ENCODE measurements at regions not wholly inside any gene's neighbourhood (a gene's known extent, or its start where the extent isn't known, plus 50 kb on each side); places are given as distances from the start of the nearest gene placed in this dataset.
"Not testable (repeated sequence)": the region's sequence is repeated elsewhere in the genome, so short reads cannot be mapped to it uniquely, and the experiment has no call there.

- no peak for DNase-seq
Measured at GRCh38 chr10:64658528-64658927, 1137.3 kb downstream of the REEP3 start.

- no peak for DNase-seq
Measured at GRCh38 chr10:64659311-64659710, 1138.1 kb downstream of the REEP3 start.

- DNase-seq, result no peak
Measured at GRCh38 chr10:64682043-64682442, 1160.8 kb downstream of the REEP3 start.

GRCh38 chr10:64690194-64690593 is 1169.0 kb downstream of the REEP3 start:
- DNase-seq, result no peak

GRCh38 chr10:64699244-64699643 is 1178.0 kb downstream of the REEP3 start:
- no peak for DNase-seq

- not testable (repeated sequence) for DNase-seq
Measured at GRCh38 chr10:64702086-64702485, 1180.9 kb downstream of the REEP3 start.

GRCh38 chr10:64708884-64709681 is 1187.9 kb downstream of the REEP3 start:
- no peak for DNase-seq

- DNase-seq, result no peak
Measured at GRCh38 chr10:64726466-64726865, 1205.3 kb downstream of the REEP3 start.

GRCh38 chr10:64731016-64731415 is 1209.8 kb downstream of the REEP3 start:
- DNase-seq, result no peak

GRCh38 chr10:64732372-64732957 is 1211.3 kb downstream of the REEP3 start:
- DNase-seq, result no peak

GRCh38 chr10:64733980-64734379 is 1212.8 kb downstream of the REEP3 start:
- peak in 1 of 56 donors; percentile 0 for DNase-seq

GRCh38 chr10:64738462-64738861 is 1217.3 kb downstream of the REEP3 start:
- DNase-seq, result no peak

- DNase-seq, result no peak
Measured at GRCh38 chr10:64745565-64745964, 1224.4 kb downstream of the REEP3 start.

GRCh38 chr10:64750672-64751071 is 1229.5 kb downstream of the REEP3 start:
- DNase-seq, result no peak

- no peak for DNase-seq
Measured at GRCh38 chr10:64753516-64753915, 1232.3 kb downstream of the REEP3 start.

GRCh38 chr10:64760371-64760770 is 1239.2 kb downstream of the REEP3 start:
- DNase-seq, result no peak

GRCh38 chr10:64762861-64763260 is 1241.7 kb downstream of the REEP3 start:
- DNase-seq, result no peak

- no peak for DNase-seq
Measured at GRCh38 chr10:64765498-64765897, 1244.3 kb downstream of the REEP3 start.

GRCh38 chr10:64771253-64772050 is 1250.3 kb downstream of the REEP3 start:
- no peak for DNase-seq

- DNase-seq, result no peak
Measured at GRCh38 chr10:64773357-64773756, 1252.2 kb downstream of the REEP3 start.

- not testable (repeated sequence) for DNase-seq
Measured at GRCh38 chr10:64784451-64784850, 1263.2 kb downstream of the REEP3 start.

- DNase-seq, result no peak
Measured at GRCh38 chr10:64785816-64786215, 1264.6 kb downstream of the REEP3 start.
